HFFc6 (cell line): ENCODE measurements at regions not wholly inside any gene's neighbourhood (a gene's known extent, or its start where the extent isn't known, plus 50 kb on each side); places are given as distances from the start of the nearest gene placed in this dataset.

ENCODE experiments used
- DNase-seq: peaks from one replicate; pipeline ENCODE4 v3.0.0-alpha.2; 2018
- H3K27ac Mint-ChIP-seq: 2 replicates; pipeline ENCODE4 v1.8.0; 2020; ENCODE audit warnings: mild to moderate bottlenecking, mixed read lengths
- H3K27me3 Mint-ChIP-seq: 2 replicates; pipeline ENCODE4 v1.8.0; 2021; ENCODE audit warnings: mild to moderate bottlenecking, moderate library complexity, mixed read lengths; ENCODE audit not compliant: insufficient read depth
- H3K36me3 Mint-ChIP-seq: 2 replicates; pipeline ENCODE4 v1.8.0; 2021; ENCODE audit warnings: low read depth, mixed read lengths
- H3K4me1 Mint-ChIP-seq: 2 replicates; pipeline ENCODE4 v1.8.0; 2020; ENCODE audit warnings: low read depth, mixed read lengths
- H3K4me3 Mint-ChIP-seq: 2 replicates; pipeline ENCODE4 v1.8.0; 2020; ENCODE audit warnings: mild to moderate bottlenecking, moderate library complexity, mixed read lengths
- H3K9me3 Mint-ChIP-seq: 2 replicates; pipeline ENCODE4 v1.8.0; 2020; ENCODE audit warnings: mild to moderate bottlenecking, mixed read lengths
- TF ChIP-seq, protein P1 (sequence below): fragments of 200-600 bp; sonication (generic); IDR thresholded peaks from 2 replicates; pipeline ENCODE4 v1.5.0; 2021; ENCODE audit warnings: antibody characterized with exemption, mild to moderate bottlenecking

DNA sequence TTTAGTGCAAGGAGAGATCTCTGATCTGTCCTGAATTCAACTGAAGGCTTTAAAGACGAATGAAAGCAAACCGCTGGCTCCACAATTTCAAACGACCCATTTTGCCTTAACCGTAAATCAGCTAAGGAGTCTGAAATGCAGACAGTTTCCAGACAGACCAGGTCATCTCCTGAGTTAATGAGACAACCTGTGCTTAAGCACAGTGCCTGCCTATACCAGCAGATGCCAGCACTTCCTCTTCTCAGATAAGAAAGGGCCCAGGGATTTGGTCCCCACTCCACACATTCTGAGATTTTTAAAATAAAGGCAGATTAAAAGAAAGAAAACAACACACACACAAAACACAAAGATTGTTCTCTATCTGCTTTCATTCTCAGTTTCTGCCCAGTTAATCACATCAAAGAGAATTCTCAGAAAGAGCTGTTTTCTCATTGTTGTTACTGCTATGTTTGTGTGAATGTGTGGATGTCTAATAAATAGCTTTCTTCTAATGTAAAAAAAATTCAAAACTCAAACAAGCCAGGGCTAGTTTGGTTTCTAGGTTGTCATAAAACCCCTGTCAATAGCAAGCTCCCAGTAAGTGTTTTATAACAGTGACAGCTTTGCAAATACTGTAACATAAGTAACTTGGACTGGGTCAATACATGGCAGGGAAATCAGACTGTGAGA is 157.7 kb upstream of the SLC24A2 start:
- peak; percentile 24 for DNase-seq
- no peaks in the 10 kb centered on the region for H3K9me3 Mint-ChIP-seq
- H3K4me1 Mint-ChIP-seq: no peaks in the 10 kb centered on the region
- no peak overlapping the region for H3K4me3 Mint-ChIP-seq
- H3K36me3 Mint-ChIP-seq: no peaks in the 10 kb centered on the region
- TF ChIP-seq, protein P1, sequence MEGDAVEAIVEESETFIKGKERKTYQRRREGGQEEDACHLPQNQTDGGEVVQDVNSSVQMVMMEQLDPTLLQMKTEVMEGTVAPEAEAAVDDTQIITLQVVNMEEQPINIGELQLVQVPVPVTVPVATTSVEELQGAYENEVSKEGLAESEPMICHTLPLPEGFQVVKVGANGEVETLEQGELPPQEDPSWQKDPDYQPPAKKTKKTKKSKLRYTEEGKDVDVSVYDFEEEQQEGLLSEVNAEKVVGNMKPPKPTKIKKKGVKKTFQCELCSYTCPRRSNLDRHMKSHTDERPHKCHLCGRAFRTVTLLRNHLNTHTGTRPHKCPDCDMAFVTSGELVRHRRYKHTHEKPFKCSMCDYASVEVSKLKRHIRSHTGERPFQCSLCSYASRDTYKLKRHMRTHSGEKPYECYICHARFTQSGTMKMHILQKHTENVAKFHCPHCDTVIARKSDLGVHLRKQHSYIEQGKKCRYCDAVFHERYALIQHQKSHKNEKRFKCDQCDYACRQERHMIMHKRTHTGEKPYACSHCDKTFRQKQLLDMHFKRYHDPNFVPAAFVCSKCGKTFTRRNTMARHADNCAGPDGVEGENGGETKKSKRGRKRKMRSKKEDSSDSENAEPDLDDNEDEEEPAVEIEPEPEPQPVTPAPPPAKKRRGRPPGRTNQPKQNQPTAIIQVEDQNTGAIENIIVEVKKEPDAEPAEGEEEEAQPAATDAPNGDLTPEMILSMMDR: peak; percentile 71
- peaks cover 18% of the 10 kb centered on the region for H3K27me3 Mint-ChIP-seq
- no peak overlapping the region for H3K27ac Mint-ChIP-seq

- Mint-ChIP-seq H3K27me3 (peaks cover 19% of the 10 kb centered on the region), H3K4me1 (no peaks in the 10 kb centered on the region), H3K4me3 (no peak overlapping the region), H3K27ac (no peak overlapping the region), H3K36me3 (no peaks in the 10 kb centered on the region), H3K9me3 (no peaks in the 10 kb centered on the region)
- no peak for DNase-seq
- TF ChIP-seq, protein P1: no peak
These were observed 153.0 kb upstream of the SLC24A2 start for GRCh38 chr9:19941874-19942273.

DNA sequence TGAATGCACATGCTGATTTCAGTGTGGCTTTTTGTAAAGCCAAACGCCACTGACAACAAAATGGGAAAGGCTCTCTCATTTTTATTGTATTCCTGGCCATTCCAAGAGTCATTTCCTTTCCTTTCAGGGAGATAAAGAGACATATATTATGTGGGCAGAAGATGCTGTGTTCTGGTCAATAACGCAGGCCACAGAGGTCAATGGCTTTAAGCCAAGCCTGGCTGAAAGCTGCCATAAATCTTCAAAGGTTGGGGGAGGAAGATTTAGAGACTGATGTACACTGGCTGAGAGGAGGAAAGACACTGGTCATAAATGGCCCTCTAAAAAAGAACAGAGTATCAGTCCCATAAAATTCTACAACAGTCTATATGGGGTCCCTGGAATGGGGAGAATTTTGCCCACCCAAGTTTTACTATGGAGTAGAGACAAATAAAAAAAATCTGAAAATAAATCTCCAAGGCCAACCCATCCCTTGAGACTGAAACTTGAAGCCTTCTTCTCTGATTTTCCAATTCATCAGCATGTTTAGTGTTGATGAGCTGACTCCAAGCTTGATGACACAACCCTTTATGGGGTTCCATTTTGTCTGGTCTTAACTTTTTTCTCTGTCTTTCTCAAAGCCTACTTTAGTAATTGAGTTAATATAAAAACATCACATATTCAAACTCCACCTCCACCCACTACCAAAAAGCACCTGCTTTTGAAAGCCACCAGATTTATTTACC is 152.1 kb upstream of the SLC24A2 start:
- no peak overlapping the region for H3K4me3 Mint-ChIP-seq
- no peak for DNase-seq
- no peak overlapping the region for H3K27ac Mint-ChIP-seq
- H3K27me3 Mint-ChIP-seq: peaks cover 19% of the 10 kb centered on the region
- no peaks in the 10 kb centered on the region for H3K36me3 Mint-ChIP-seq
- TF ChIP-seq, protein P1: no peak
- no peaks in the 10 kb centered on the region for H3K9me3 Mint-ChIP-seq
- no peaks in the 10 kb centered on the region for H3K4me1 Mint-ChIP-seq

GRCh38 chr9:19939734-19940278 is 151.0 kb upstream of the SLC24A2 start:
- DNase-seq: no peak
- no peaks in the 10 kb centered on the region for H3K9me3 Mint-ChIP-seq
- H3K27me3 Mint-ChIP-seq: peaks cover 12% of the 10 kb centered on the region
- peaks cover 4% of the 10 kb centered on the region; the same call in 1 of the 2 replicates for H3K4me1 Mint-ChIP-seq
- TF ChIP-seq, protein P1: no peak
- no peak overlapping the region for H3K27ac Mint-ChIP-seq
- no peaks in the 10 kb centered on the region for H3K36me3 Mint-ChIP-seq
- H3K4me3 Mint-ChIP-seq: no peak overlapping the region

GRCh38 chr9:19938990-19939733 is 150.3 kb upstream of the SLC24A2 start:
- TF ChIP-seq, protein P1: no peak
- H3K36me3 Mint-ChIP-seq: no peaks in the 10 kb centered on the region
- no peaks in the 10 kb centered on the region for H3K9me3 Mint-ChIP-seq
- H3K27me3 Mint-ChIP-seq: peaks cover 12% of the 10 kb centered on the region
- no peak for DNase-seq
- H3K4me1 Mint-ChIP-seq: peaks cover 11% of the 10 kb centered on the region; the same call in 1 of the 2 replicates
- H3K4me3 Mint-ChIP-seq: no peak overlapping the region
- H3K27ac Mint-ChIP-seq: no peak overlapping the region
